ENCODE measurements at regions not wholly inside any gene's neighbourhood (a gene's known extent, or its start where the extent isn't known, plus 50 kb on each side); places are given as distances from the start of the nearest gene placed in this dataset.
"Not testable (repeated sequence)": the region's sequence is repeated elsewhere in the genome, so short reads cannot be mapped to it uniquely, and the experiment has no call there.

- Mint-ChIP-seq H3K4me1 (no peaks in the 10 kb centered on the region), H3K27me3 (ENCODE audit: low read depth) (no peaks in the 10 kb centered on the region), H3K9me3 (peaks cover 11% of the 10 kb centered on the region), H3K36me3 (no peaks in the 10 kb centered on the region), H3K4me3 (no peak overlapping the region), H3K27ac (no peak overlapping the region)
- no peak for TF ChIP-seq CTCF (IDR thresholded peaks at IDR 0.05; ENCODE audit: unreplicated experiment)
- DNase-seq (ENCODE audit: low spot score in 2 of 2, unreplicated experiment in 2 of 2), result no peak
Observed at GRCh38 chr5:179451114-179451827, 99.1 kb upstream of the RUFY1 start.

DNA sequence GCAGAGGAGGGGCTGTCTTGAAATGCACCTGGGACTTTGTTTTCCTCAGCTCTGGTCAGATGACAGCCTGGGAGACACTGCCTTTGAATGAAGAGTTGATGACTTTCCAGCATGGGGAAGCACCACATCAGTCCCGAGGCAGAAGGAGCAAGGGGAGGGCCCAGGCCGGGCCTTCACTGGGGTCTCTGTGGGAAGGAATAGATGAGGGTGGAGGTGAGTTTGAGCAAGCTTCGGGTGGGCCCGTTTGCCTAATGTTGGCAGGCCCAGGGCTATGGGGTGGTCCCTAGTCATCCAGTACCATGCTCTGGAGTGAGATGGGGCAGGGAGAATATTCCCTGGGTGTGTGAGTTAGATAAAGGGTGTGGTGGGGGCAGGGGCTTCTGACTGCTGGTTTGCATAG is 100.4 kb upstream of the RUFY1 start:
- peaks cover 16% of the 10 kb centered on the region for H3K9me3 Mint-ChIP-seq
- H3K4me3 Mint-ChIP-seq; H3K27me3 Mint-ChIP-seq (ENCODE audit: low read depth); DNase-seq (ENCODE audit: low spot score in 2 of 2, unreplicated experiment in 2 of 2); H3K4me1 Mint-ChIP-seq; H3K27ac Mint-ChIP-seq; H3K36me3 Mint-ChIP-seq: not testable (repeated sequence)

DNA sequence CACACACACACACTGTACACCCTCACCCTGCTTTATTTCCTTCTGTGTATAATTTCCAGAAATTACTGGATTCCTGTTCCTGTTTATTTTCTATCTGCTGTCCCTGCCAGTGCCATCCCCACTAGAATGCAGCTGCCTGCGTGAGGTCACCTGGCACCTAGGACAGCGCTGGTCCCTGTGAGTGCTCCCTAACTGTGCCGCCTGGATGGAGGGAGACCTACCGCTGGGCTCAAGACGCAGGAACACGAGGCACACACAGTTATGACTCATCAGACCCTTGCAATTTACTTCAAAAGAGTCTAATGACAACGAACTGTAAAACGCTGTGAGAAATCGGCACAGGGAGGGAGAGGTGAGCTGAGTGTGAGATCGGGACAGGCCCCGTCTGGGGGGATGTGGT is 102.1 kb upstream of the RUFY1 start:
- H3K27ac Mint-ChIP-seq; DNase-seq (ENCODE audit: low spot score in 2 of 2, unreplicated experiment in 2 of 2); H3K4me3 Mint-ChIP-seq; H3K27me3 Mint-ChIP-seq (ENCODE audit: low read depth); H3K36me3 Mint-ChIP-seq; H3K4me1 Mint-ChIP-seq: not testable (repeated sequence)
- H3K9me3 Mint-ChIP-seq, result peaks cover 11% of the 10 kb centered on the region

- DNase-seq (ENCODE audit: low spot score in 2 of 2, unreplicated experiment in 2 of 2); H3K4me1 Mint-ChIP-seq; H3K27me3 Mint-ChIP-seq (ENCODE audit: low read depth); H3K27ac Mint-ChIP-seq; H3K36me3 Mint-ChIP-seq; H3K4me3 Mint-ChIP-seq: not testable (repeated sequence)
- H3K9me3 Mint-ChIP-seq, result peaks cover 23% of the 10 kb centered on the region
Observed at GRCh38 chr5:179442289-179442688, 97.0 kb upstream of the ADAMTS2 start.

- peaks cover 24% of the 10 kb centered on the region for H3K4me1 Mint-ChIP-seq
- no peak overlapping the region for H3K27ac Mint-ChIP-seq
- no peak for TF ChIP-seq CTCF (IDR thresholded peaks at IDR 0.05; ENCODE audit: unreplicated experiment)
- no peaks in the 10 kb centered on the region for H3K36me3 Mint-ChIP-seq
- peaks cover 13% of the 10 kb centered on the region for H3K9me3 Mint-ChIP-seq
- no peaks in the 10 kb centered on the region for H3K27me3 Mint-ChIP-seq (ENCODE audit: low read depth)
- H3K4me3 Mint-ChIP-seq, result no peak overlapping the region
- no peak for DNase-seq (ENCODE audit: low spot score in 2 of 2, unreplicated experiment in 2 of 2)
Observed at GRCh38 chr5:179439181-179439985, 94.1 kb upstream of the ADAMTS2 start.

DNA sequence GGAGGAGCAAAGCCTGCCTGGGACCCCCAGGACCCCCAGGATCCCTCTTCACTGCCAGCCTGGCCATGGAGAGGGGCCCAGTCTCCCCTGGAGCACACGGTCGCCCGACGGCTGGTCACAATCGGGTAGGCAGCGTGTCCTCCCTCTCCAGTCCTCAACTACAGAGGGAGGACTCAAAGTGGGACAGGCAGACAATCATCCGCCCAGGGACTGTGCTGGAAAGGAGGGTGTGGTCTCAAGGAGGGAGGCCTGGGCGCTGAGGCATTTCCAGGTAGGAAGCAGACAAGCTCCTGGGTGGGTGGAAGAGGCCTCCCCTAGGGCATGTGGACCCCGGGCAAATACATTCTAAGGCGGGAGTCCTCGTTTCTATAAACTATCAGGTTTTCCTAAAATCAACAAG is 93.2 kb upstream of the ADAMTS2 start:
- H3K27me3 Mint-ChIP-seq (ENCODE audit: low read depth), result no peaks in the 10 kb centered on the region
- H3K4me3 Mint-ChIP-seq, result no peak overlapping the region
- TF ChIP-seq CTCF (IDR thresholded peaks at IDR 0.05; ENCODE audit: unreplicated experiment), result no peak
- H3K4me1 Mint-ChIP-seq, result peaks cover 24% of the 10 kb centered on the region
- H3K27ac Mint-ChIP-seq, result no peak overlapping the region
- no peak for DNase-seq (ENCODE audit: low spot score in 2 of 2, unreplicated experiment in 2 of 2)
- H3K9me3 Mint-ChIP-seq, result peaks cover 17% of the 10 kb centered on the region
- H3K36me3 Mint-ChIP-seq, result no peaks in the 10 kb centered on the region

DNA sequence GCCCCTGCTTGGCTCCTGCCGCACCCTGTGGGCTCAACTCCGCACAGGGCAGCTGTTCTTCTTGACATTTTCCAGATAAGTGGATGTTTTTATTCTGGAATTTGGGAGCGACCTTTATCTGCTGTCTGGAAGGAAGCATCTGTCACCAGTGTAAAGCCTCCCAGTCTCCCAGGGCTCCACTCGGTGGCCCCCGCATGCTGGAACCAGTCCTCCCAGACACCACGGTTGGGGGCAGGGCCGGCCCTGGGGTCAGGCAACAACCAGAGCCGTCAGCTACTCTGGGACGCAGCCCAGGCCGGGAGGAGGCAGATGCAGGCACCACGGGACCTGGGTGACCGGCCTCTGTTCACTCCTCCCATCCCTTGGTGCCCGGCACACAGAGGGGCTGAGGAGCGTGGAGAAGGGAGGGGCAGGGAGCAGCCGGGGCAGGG is 92.8 kb upstream of the ADAMTS2 start:
- peaks cover 24% of the 10 kb centered on the region for H3K4me1 Mint-ChIP-seq
- no peaks in the 10 kb centered on the region for H3K36me3 Mint-ChIP-seq
- no peak for DNase-seq (ENCODE audit: low spot score in 2 of 2, unreplicated experiment in 2 of 2)
- no peaks in the 10 kb centered on the region for H3K27me3 Mint-ChIP-seq (ENCODE audit: low read depth)
- no peak for TF ChIP-seq CTCF (IDR thresholded peaks at IDR 0.05; ENCODE audit: unreplicated experiment)
- peaks cover 17% of the 10 kb centered on the region for H3K9me3 Mint-ChIP-seq
- no peak overlapping the region for H3K27ac Mint-ChIP-seq
- no peak overlapping the region for H3K4me3 Mint-ChIP-seq
